Neuronal stem cell (in vitro differentiated cells): ENCODE measurements at regions not wholly inside any gene's neighbourhood (a gene's known extent, or its start where the extent isn't known, plus 50 kb on each side); places are given as distances from the start of the nearest gene placed in this dataset.

Source experiments
- DNase-seq: peaks from one replicate; pipeline ENCODE4 v3.0.0-alpha.2; 2013; ENCODE audit warnings: low spot score
- H2AFZ ChIP-seq: one replicate; pipeline ENCODE4 v1.6.1; 2013; ENCODE audit warnings: mild to moderate bottlenecking, low read length, inconsistent platforms
- H2AK5ac ChIP-seq: 2 replicates; pipeline ENCODE4 v1.6.1; 2013; ENCODE audit warnings: low read depth, mild to moderate bottlenecking, inconsistent platforms, low read length, moderate library complexity, mixed read lengths
- H2BK120ac ChIP-seq: 2 replicates; pipeline ENCODE4 v1.6.1; 2013; ENCODE audit warnings: low read depth, mild to moderate bottlenecking, inconsistent platforms, low read length, moderate library complexity, mixed read lengths
- H2BK12ac ChIP-seq: one replicate; pipeline ENCODE4 v1.6.1; 2013; ENCODE audit warnings: low read length, inconsistent platforms
- H2BK15ac ChIP-seq: 2 replicates; pipeline ENCODE4 v1.6.1; 2013; ENCODE audit warnings: mild to moderate bottlenecking, low read length, inconsistent platforms, mixed read lengths
- H2BK5ac ChIP-seq: one replicate; pipeline ENCODE4 v1.6.1; 2013; ENCODE audit warnings: inconsistent platforms, mild to moderate bottlenecking, low read length, moderate library complexity
- H3K14ac ChIP-seq: one replicate; pipeline ENCODE4 v1.6.1; 2013; ENCODE audit warnings: low read length, inconsistent platforms
- H3K18ac ChIP-seq: 2 replicates; pipeline ENCODE4 v1.6.1; 2013; ENCODE audit warnings: low read length, inconsistent platforms
- H3K23ac ChIP-seq: 2 replicates; pipeline ENCODE4 v1.6.1; 2013; ENCODE audit warnings: low read depth, mild to moderate bottlenecking, mixed read lengths, low read length, inconsistent platforms; ENCODE audit not compliant: poor library complexity
- H3K27ac ChIP-seq: replicated peaks from 3 replicates; pipeline ENCODE4 v1.5.1; 2013; ENCODE audit warnings: low read length, inconsistent platforms
- H3K27me3 ChIP-seq, 3 experiments: 2 replicates each; pipeline ENCODE4 v1.6.1; 2013; ENCODE audit warnings: low read length in 3 of 3, mild to moderate bottlenecking in 2 of 3, inconsistent platforms in 1 of 3, low read depth in 1 of 3, mixed read lengths in 1 of 3, moderate library complexity in 1 of 3; ENCODE audit not compliant: control insufficient read depth in 3 of 3, insufficient read depth in 3 of 3
- H3K36me3 ChIP-seq, 2 donors: replicated peaks in 1 of 2; 2 replicates each; pipeline ENCODE4 v1.6.1; 2013; ENCODE audit warnings: low read length in 2 of 2; ENCODE audit not compliant: control insufficient read depth in 2 of 2, insufficient read depth in 2 of 2
- H3K4ac ChIP-seq: 2 replicates; pipeline ENCODE4 v1.6.1; 2013; ENCODE audit warnings: inconsistent platforms, mild to moderate bottlenecking, low read length, moderate library complexity
- H3K4me1 ChIP-seq, 2 donors: 1 replicate in 1 of 2; 2 replicates in 1 of 2; pipeline ENCODE4 v1.6.1; 2013; ENCODE audit warnings: low read length in 2 of 2, low read depth in 1 of 2; ENCODE audit not compliant: control insufficient read depth in 2 of 2, insufficient read depth in 1 of 2
- H3K4me2 ChIP-seq: one replicate; pipeline ENCODE4 v1.6.1; 2013; ENCODE audit warnings: mild to moderate bottlenecking, low read length, inconsistent platforms; ENCODE audit not compliant: insufficient read depth, poor library complexity, severe bottlenecking
- H3K4me3 ChIP-seq, 2 donors: 2 replicates each; pipeline ENCODE4 v1.5.1; 2013; ENCODE audit warnings: low read length in 2 of 2, mild to moderate bottlenecking in 2 of 2, inconsistent platforms in 1 of 2, moderate library complexity in 1 of 2
- H3K79me1 ChIP-seq: one replicate; pipeline ENCODE4 v1.6.1; 2013; ENCODE audit warnings: low read depth, mild to moderate bottlenecking, inconsistent platforms, low read length, moderate library complexity
- H3K9ac ChIP-seq: one replicate; pipeline ENCODE4 v1.6.1; 2013; ENCODE audit warnings: mild to moderate bottlenecking, low read depth, low read length, inconsistent platforms; ENCODE audit not compliant: poor library complexity
- H3K9me3 ChIP-seq, 2 donors: replicated peaks in 1 of 2; 2 replicates each; pipeline versions ENCODE3 to v1.6.1; 2013; ENCODE audit warnings: low read length in 2 of 2, mild to moderate bottlenecking in 2 of 2, inconsistent platforms in 1 of 2, low read depth in 1 of 2, mixed read lengths in 1 of 2, moderate library complexity in 1 of 2; ENCODE audit not compliant: control insufficient read depth in 2 of 2, insufficient read depth in 1 of 2
- H4K8ac ChIP-seq: one replicate; pipeline ENCODE4 v1.6.1; 2013; ENCODE audit warnings: low read depth, mild to moderate bottlenecking, inconsistent platforms, low read length, moderate library complexity
- H4K91ac ChIP-seq: one replicate; pipeline ENCODE4 v1.6.1; 2013; ENCODE audit warnings: low read length, low read depth, mild to moderate bottlenecking, inconsistent platforms; ENCODE audit not compliant: poor library complexity
- WGBS, 2 donors: extraction: QIAGEN DNeasy Blood & Tissue Kit; methylation state at CpG; one replicate each; pipeline ENCODE4 v1.1.7; 2013; ENCODE audit warnings: missing lambda C conversion rate in 2 of 2, mixed read lengths in 1 of 2; ENCODE audit not compliant: insufficient read length in 2 of 2, insufficient replicate concordance in 1 of 2; ENCODE audit errors: extremely low coverage in 2 of 2; 5-methylcytosine and 5-hydroxymethylcytosine counted together

GRCh38 chr7:115731796-115732471, 298.6 kb downstream of the TFEC start:
- WGBS, 2 donors: no CpG with 5 or more reads among the region's 4 CpGs
- no peak overlapping the region for H4K8ac ChIP-seq
- H3K9ac ChIP-seq: no peak overlapping the region
- H2AK5ac ChIP-seq: no peak overlapping the region
- no peak overlapping the region for H3K14ac ChIP-seq
- no peak for DNase-seq
- H3K27ac ChIP-seq: no peak overlapping the region
- no peak overlapping the region for H2BK12ac ChIP-seq
- H3K4me3 ChIP-seq: no peak overlapping the region
- H2AFZ ChIP-seq: no peak overlapping the region
- H3K79me1 ChIP-seq: no peaks in the 10 kb centered on the region
- no peak overlapping the region for H2BK120ac ChIP-seq
- no peaks in the 10 kb centered on the region for H3K27me3 ChIP-seq
- H2BK15ac ChIP-seq: no peak overlapping the region
- no peak overlapping the region for H3K23ac ChIP-seq
- no peak overlapping the region for H3K4me2 ChIP-seq
- H3K18ac ChIP-seq: no peak overlapping the region
- no peaks in the 10 kb centered on the region for H3K36me3 ChIP-seq
- no peak overlapping the region for H3K4ac ChIP-seq
- no peak overlapping the region for H2BK5ac ChIP-seq
- H3K9me3 ChIP-seq: no peaks in the 10 kb centered on the region
- peaks cover 0 to 5% of the 10 kb centered on the region in 2 donors for H3K4me1 ChIP-seq
- H4K91ac ChIP-seq: no peak overlapping the region

- no peak overlapping the region for H2AK5ac ChIP-seq
- H2BK5ac ChIP-seq: no peak overlapping the region
- no peak overlapping the region for H3K18ac ChIP-seq
- H3K27me3 ChIP-seq: no peaks in the 10 kb centered on the region
- H3K79me1 ChIP-seq: no peaks in the 10 kb centered on the region
- H3K14ac ChIP-seq: no peak overlapping the region
- no CpG with 5 or more reads among the region's 2 CpGs for WGBS, 2 donors
- H3K23ac ChIP-seq: no peak overlapping the region
- H4K8ac ChIP-seq: no peak overlapping the region
- H3K36me3 ChIP-seq: no peaks in the 10 kb centered on the region
- no peak overlapping the region for H2BK12ac ChIP-seq
- DNase-seq: no peak
- H3K4me1 ChIP-seq: peaks cover 0 to 5% of the 10 kb centered on the region in 2 donors
- H3K9ac ChIP-seq: no peak overlapping the region
- H3K4me2 ChIP-seq: no peak overlapping the region
- H2BK120ac ChIP-seq: no peak overlapping the region
- no peak overlapping the region for H2BK15ac ChIP-seq
- no peak overlapping the region for H4K91ac ChIP-seq
- no peak overlapping the region for H3K27ac ChIP-seq
- H3K9me3 ChIP-seq: no peaks in the 10 kb centered on the region
- no peak overlapping the region for H3K4me3 ChIP-seq
- no peak overlapping the region for H2AFZ ChIP-seq
- H3K4ac ChIP-seq: no peak overlapping the region
These were observed 302.0 kb downstream of the TFEC start for GRCh38 chr7:115728518-115728917.

- WGBS, 2 donors: no CpG with 5 or more reads among the region's 3 CpGs
- H2BK15ac ChIP-seq: no peak overlapping the region
- H3K36me3 ChIP-seq: no peaks in the 10 kb centered on the region
- DNase-seq: no peak
- H3K9ac ChIP-seq: no peak overlapping the region
- no peak overlapping the region for H2BK12ac ChIP-seq
- no peak overlapping the region for H2AFZ ChIP-seq
- H2BK5ac ChIP-seq: no peak overlapping the region
- no peak overlapping the region for H4K91ac ChIP-seq
- H2BK120ac ChIP-seq: no peak overlapping the region
- H3K27me3 ChIP-seq: no peaks in the 10 kb centered on the region
- H3K4ac ChIP-seq: no peak overlapping the region
- H3K27ac ChIP-seq: no peak overlapping the region
- H3K79me1 ChIP-seq: no peaks in the 10 kb centered on the region
- no peak overlapping the region for H3K23ac ChIP-seq
- H2AK5ac ChIP-seq: no peak overlapping the region
- H3K9me3 ChIP-seq: no peaks in the 10 kb centered on the region
- peaks cover 0 to 5% of the 10 kb centered on the region in 2 donors for H3K4me1 ChIP-seq
- H3K14ac ChIP-seq: no peak overlapping the region
- no peak overlapping the region for H3K4me3 ChIP-seq
- no peak overlapping the region for H3K4me2 ChIP-seq
- H3K18ac ChIP-seq: no peak overlapping the region
- H4K8ac ChIP-seq: no peak overlapping the region
These were observed 306.0 kb downstream of the TFEC start for GRCh38 chr7:115724400-115725056.

- no peak overlapping the region for H2BK5ac ChIP-seq
- H3K9ac ChIP-seq: no peak overlapping the region
- H2BK12ac ChIP-seq: no peak overlapping the region
- no peak overlapping the region for H2AFZ ChIP-seq
- no peaks in the 10 kb centered on the region for H3K36me3 ChIP-seq
- H4K91ac ChIP-seq: no peak overlapping the region
- no peak overlapping the region for H3K4me2 ChIP-seq
- no peak overlapping the region for H3K23ac ChIP-seq
- no peaks in the 10 kb centered on the region for H3K9me3 ChIP-seq
- WGBS, 2 donors: no CpG with 5 or more reads among the region's 4 CpGs
- H3K27ac ChIP-seq: no peak overlapping the region
- H2BK15ac ChIP-seq: no peak overlapping the region
- no peak overlapping the region for H3K4ac ChIP-seq
- no peak for DNase-seq
- H3K18ac ChIP-seq: no peak overlapping the region
- H2BK120ac ChIP-seq: no peak overlapping the region
- H3K27me3 ChIP-seq: no peaks in the 10 kb centered on the region
- no peak overlapping the region for H3K4me3 ChIP-seq
- H3K4me1 ChIP-seq: no peaks in the 10 kb centered on the region
- H2AK5ac ChIP-seq: no peak overlapping the region
- no peaks in the 10 kb centered on the region for H3K79me1 ChIP-seq
- H4K8ac ChIP-seq: no peak overlapping the region
- no peak overlapping the region for H3K14ac ChIP-seq
These were observed 308.1 kb downstream of the TFEC start for GRCh38 chr7:115722302-115722977.
